ENCODE measurements at regions not wholly inside any gene's neighbourhood (a gene's known extent, or its start where the extent isn't known, plus 50 kb on each side); places are given as distances from the start of the nearest gene placed in this dataset.
A peak's percentile ranks its signal among the peaks of the same experiment; 100 is the strongest.

DNA sequence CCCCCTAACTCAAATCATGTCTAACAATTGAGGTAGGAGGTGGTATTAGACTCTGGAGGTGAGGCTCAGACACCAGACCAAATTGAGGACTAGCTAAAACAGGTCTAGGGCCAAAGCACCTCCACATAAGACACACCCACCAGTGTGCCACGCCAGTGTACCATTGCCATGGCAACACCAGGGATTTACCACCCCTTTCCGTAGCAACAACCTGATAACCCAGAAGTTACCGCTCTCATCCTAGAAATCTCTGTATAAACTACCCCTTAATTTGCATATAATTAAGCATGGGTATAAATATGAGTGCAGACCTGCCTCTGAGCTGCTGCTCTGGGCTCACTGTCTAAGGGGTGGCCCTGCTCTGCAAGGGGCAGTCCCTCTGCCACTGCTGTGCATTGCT lies 57.4 kb upstream of the PPP2R5C start:
- no peak overlapping the region for H3K27ac ChIP-seq (ENCODE audit: extremely low read depth, low read depth, low read length)

DNA sequence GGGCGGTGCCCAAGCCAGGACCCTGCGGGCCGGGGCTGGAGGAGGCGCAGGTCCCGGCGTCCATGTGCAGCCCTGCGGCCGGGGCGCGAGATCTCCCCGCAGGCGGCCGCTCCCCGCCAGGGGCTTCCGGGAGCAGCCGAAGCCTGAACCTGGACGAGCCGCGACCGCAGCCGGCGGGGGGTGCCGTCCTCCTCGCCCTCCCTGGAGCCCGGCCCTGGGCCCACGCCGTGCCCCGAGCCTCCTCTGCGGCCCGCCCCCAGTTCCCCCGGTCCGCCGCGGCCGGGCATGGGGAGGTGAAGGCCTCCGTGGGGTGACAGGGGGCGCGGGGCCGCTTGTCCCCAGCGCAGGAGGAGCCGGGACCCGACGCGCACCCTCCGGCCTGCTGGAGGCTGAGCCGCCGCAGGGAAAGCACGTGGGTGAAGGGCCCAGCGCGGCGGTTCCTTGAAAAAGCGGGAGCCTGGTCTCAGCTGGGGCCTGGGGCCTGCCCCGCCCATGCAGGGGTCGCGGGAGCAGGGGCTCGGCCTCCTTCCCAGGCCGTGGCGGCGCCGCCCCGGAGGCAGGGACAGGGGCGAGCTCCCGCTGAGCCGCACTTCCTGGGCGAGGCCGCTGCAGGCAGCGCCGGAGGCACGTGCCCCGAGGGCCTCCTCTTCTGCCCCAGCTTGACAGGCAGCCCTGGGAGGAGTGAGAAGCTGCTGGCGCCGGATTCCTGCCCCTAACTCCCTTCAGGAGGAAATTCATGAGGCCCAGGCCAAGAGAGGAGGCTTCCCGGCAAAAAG lies 55.6 kb upstream of the PPP2R5C start:
- ATAC-seq (no peak), FAIRE-seq (no peak), DNase-seq (ENCODE audit: extremely low read depth in 1 of 4, low spot score in 3 of 4) (no peak)
- Histone ChIP-seq H3K9ac (ENCODE audit: insufficient read depth in 1 of 2, low read depth in 2 of 2, low read length in 2 of 2) (peak overlapping the region in 1 of 2 experiments; percentile 86; a peak in 2 of 4 replicates), H3K4me1 (replicated peaks in 1 of 2; ENCODE audit: control insufficient read depth in 2 of 2, insufficient read depth in 2 of 2, low read length in 2 of 2) (peaks cover 35 to 50% of the 10 kb centered on the region in 2 experiments), H3K4me3 (no peak overlapping the region), H3K9me3 (replicated peaks; ENCODE audit: control insufficient read depth, insufficient read depth, low read depth, low read length) (no peaks in the 10 kb centered on the region), H3K4me2 (ENCODE audit: insufficient read depth, low read length) (no peak overlapping the region), H3K9me1 (ENCODE audit: control insufficient read depth, insufficient read depth, low read length) (no peaks in the 10 kb centered on the region), H4K20me1 (replicated peaks; ENCODE audit: control insufficient read depth, insufficient read depth, low read length) (no peaks in the 10 kb centered on the region), H3K36me3 (ENCODE audit: control insufficient read depth, insufficient read depth, low read length) (no peaks in the 10 kb centered on the region), H3K79me2 (ENCODE audit: control insufficient read depth, insufficient read depth, low read length) (0 out of 3 replicates have a peak, but pooled peaks cover 3% of the 10 kb centered on the region), H3K27me3 (ENCODE audit: control insufficient read depth in 2 of 2, insufficient read depth in 2 of 2, low read length in 2 of 2) (no peaks in the 10 kb centered on the region), H3K27ac (ENCODE audit: extremely low read depth, low read depth, low read length) (peak overlapping the region; percentile 99; the same call in 2 of the 3 replicates), H2AFZ (ENCODE audit: low read depth, low read length) (no peak overlapping the region)
- ChIA-PET POLR2A (no interaction called here), CTCF (ENCODE audit: low intra/inter-chr PET ratio) (interaction anchor here (0.5 kb wide), 1 partner anchor 1627 kb away, joined by 4 read pairs; no protein-coding TSS in a partner anchor)
- TF ChIP-seq ILF3 (IDR thresholded peaks at IDR 0.05; ENCODE audit: borderline replicate concordance) (no peak), TAF9B (IDR thresholded peaks at IDR 0.05; ENCODE audit: partially characterized antibody) (no peak), COPS2 (conservative IDR thresholded peaks at IDR 0.05) (no peak), SUPT5H (IDR thresholded peaks at IDR 0.05) (no peak)
- TF ChIP-seq, protein P1, sequence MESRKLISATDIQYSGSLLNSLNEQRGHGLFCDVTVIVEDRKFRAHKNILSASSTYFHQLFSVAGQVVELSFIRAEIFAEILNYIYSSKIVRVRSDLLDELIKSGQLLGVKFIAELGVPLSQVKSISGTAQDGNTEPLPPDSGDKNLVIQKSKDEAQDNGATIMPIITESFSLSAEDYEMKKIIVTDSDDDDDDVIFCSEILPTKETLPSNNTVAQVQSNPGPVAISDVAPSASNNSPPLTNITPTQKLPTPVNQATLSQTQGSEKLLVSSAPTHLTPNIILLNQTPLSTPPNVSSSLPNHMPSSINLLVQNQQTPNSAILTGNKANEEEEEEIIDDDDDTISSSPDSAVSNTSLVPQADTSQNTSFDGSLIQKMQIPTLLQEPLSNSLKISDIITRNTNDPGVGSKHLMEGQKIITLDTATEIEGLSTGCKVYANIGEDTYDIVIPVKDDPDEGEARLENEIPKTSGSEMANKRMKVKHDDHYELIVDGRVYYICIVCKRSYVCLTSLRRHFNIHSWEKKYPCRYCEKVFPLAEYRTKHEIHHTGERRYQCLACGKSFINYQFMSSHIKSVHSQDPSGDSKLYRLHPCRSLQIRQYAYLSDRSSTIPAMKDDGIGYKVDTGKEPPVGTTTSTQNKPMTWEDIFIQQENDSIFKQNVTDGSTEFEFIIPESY (CRISPR knock-in tag; IDR thresholded peaks at IDR 0.05) = peak; percentile 95
- 100% methylated on average over 1 of the region's 73 CpGs for WGBS (ENCODE audit: insufficient coverage, low coverage, missing lambda C conversion rate)
- BruUV-seq (replicated peaks) = no TSS peak
- in situ Hi-C loops (cut with MboI) = loop anchor here (10.0 kb wide), 1 partner anchor 609 kb away; the partner anchor contains the start of gene ZNF839
- intact Hi-C loops (cut with micrococcal nuclease) = loop anchor here (2.0 to 5.0 kb wide), 4 partner anchors 27 to 606 kb away; no protein-coding TSS in a partner anchor

More for the DNA sequence above, 57.4 kb upstream of the PPP2R5C start:
- no TSS peak for BruUV-seq (replicated peaks)
- Histone ChIP-seq H3K4me3 (no peak overlapping the region), H3K36me3 (ENCODE audit: control insufficient read depth, insufficient read depth, low read length) (no peaks in the 10 kb centered on the region), H3K9me1 (ENCODE audit: control insufficient read depth, insufficient read depth, low read length) (no peaks in the 10 kb centered on the region), H3K79me2 (ENCODE audit: control insufficient read depth, insufficient read depth, low read length) (no peaks in the 10 kb centered on the region), H3K4me1 (replicated peaks in 1 of 2; ENCODE audit: control insufficient read depth in 2 of 2, insufficient read depth in 2 of 2, low read length in 2 of 2) (peaks cover 18 to 32% of the 10 kb centered on the region in 2 experiments; a peak in 4 of 5 replicates), H4K20me1 (replicated peaks; ENCODE audit: control insufficient read depth, insufficient read depth, low read length) (no peaks in the 10 kb centered on the region), H3K27me3 (ENCODE audit: control insufficient read depth in 2 of 2, insufficient read depth in 2 of 2, low read length in 2 of 2) (no peaks in the 10 kb centered on the region), H3K9me3 (replicated peaks; ENCODE audit: control insufficient read depth, insufficient read depth, low read depth, low read length) (no peaks in the 10 kb centered on the region), H2AFZ (ENCODE audit: low read depth, low read length) (no peak overlapping the region), H3K4me2 (ENCODE audit: insufficient read depth, low read length) (no peak overlapping the region), H3K9ac (ENCODE audit: insufficient read depth in 1 of 2, low read depth in 2 of 2, low read length in 2 of 2) (no peak overlapping the region; a peak in 1 of 4 replicates)
- TF ChIP-seq ATF7 (IDR thresholded peaks at IDR 0.05) (no peak), SMARCA5 (IDR thresholded peaks at IDR 0.05) (no peak), MYC (IDR thresholded peaks at IDR 0.05; ENCODE audit: low read depth, low read length) (no peak), MYC (CRISPR knock-in tag; IDR thresholded peaks at IDR 0.05; ENCODE audit: borderline replicate concordance, low read depth) (no peak), RFX1 (IDR thresholded peaks at IDR 0.05) (peak; percentile 80), PRMT5 (CRISPR knock-in tag; IDR thresholded peaks at IDR 0.05) (no peak), KLF1 (tag; IDR thresholded peaks at IDR 0.05) (no peak), ZNF408 (CRISPR knock-in tag; IDR thresholded peaks at IDR 0.05; ENCODE audit: low read depth) (no peak)
- no peak for DNase-seq (ENCODE audit: extremely low read depth in 1 of 4, low spot score in 3 of 4)
- in situ Hi-C loops (cut with MboI) = loop anchor here (10.0 kb wide), 1 partner anchor 611 kb away; the partner anchor contains the start of gene ZNF839
- intact Hi-C loops (cut with micrococcal nuclease) = no loop called here
- WGBS (ENCODE audit: insufficient coverage, low coverage, missing lambda C conversion rate) = 51% methylated on average over 3 of the region's 3 CpGs
- POLR2A ChIA-PET = no interaction called here
- FAIRE-seq = no peak
- no peak for ATAC-seq
- CTCF ChIA-PET (ENCODE audit: low intra/inter-chr PET ratio) = interaction anchor here (0.7 kb wide), 1 partner anchor 1302 kb away, joined by 6 read pairs; no protein-coding TSS in a partner anchor

Data from K562 (cell line).